Liver (tissue), 8 donors: ENCODE measurements at regions not wholly inside any gene's neighbourhood (a gene's known extent, or its start where the extent isn't known, plus 50 kb on each side); places are given as distances from the start of the nearest gene placed in this dataset.
A peak's percentile ranks its signal among the peaks of the same experiment; 100 is the strongest.

Source experiments
- DNase-seq: peaks from one replicate; pipeline ENCODE4 v3.0.0-alpha.2; 2017; ENCODE audit warnings: low spot score
- H3K27ac ChIP-seq, 2 donors: one replicate each; pipeline ENCODE4 v1.7.0; 2013; ENCODE audit warnings: inconsistent platforms in 2 of 2, low read length in 2 of 2, control low read depth in 1 of 2, low read depth in 1 of 2, mild to moderate bottlenecking in 1 of 2
- H3K27me3 ChIP-seq, 4 donors: one replicate each; pipeline versions ENCODE4 v1.6.1 to v1.7.0; 2013; ENCODE audit warnings: low read length in 3 of 4, inconsistent platforms in 1 of 4, mild to moderate bottlenecking in 1 of 4, moderate library complexity in 1 of 4; ENCODE audit not compliant: control insufficient read depth in 4 of 4, insufficient read depth in 4 of 4
- H3K36me3 ChIP-seq, 4 donors: one replicate each; pipeline versions ENCODE4 v1.6.1 to v1.7.0; 2013; ENCODE audit warnings: low read length in 3 of 4, mild to moderate bottlenecking in 3 of 4, low read depth in 1 of 4, moderate library complexity in 1 of 4; ENCODE audit not compliant: control insufficient read depth in 4 of 4, insufficient read depth in 3 of 4
- H3K4me1 ChIP-seq, 4 donors: one replicate each; pipeline versions ENCODE4 v1.6.1 to v1.7.0; 2013; ENCODE audit warnings: low read length in 3 of 4, mild to moderate bottlenecking in 3 of 4, moderate library complexity in 1 of 4; ENCODE audit not compliant: control insufficient read depth in 4 of 4, insufficient read depth in 4 of 4
- H3K4me3 ChIP-seq, 3 donors: one replicate each; pipeline versions ENCODE4 v1.6.1 to v1.7.0; 2013; ENCODE audit warnings: low read length in 3 of 3, control low read depth in 1 of 3, low read depth in 1 of 3, mild to moderate bottlenecking in 1 of 3
- H3K9ac ChIP-seq, 2 donors: one replicate each; pipeline ENCODE4 v1.7.0; 2013; ENCODE audit warnings: low read length in 2 of 2, mild to moderate bottlenecking in 2 of 2, moderate library complexity in 2 of 2, control low read depth in 1 of 2, low read depth in 1 of 2
- H3K9me3 ChIP-seq, 4 donors: one replicate each; pipeline versions ENCODE4 v1.6.1 to v1.7.0; 2013; ENCODE audit warnings: low read length in 3 of 4; ENCODE audit not compliant: control insufficient read depth in 4 of 4
- ATF3 ChIP-seq: IDR thresholded peaks from 2 replicates; pipeline ENCODE4 v1.6.1; 2016; ENCODE audit warnings: antibody characterized with exemption
- CTCF ChIP-seq: fragments of 150-350 bp; IDR thresholded peaks from 2 replicates; pipeline ENCODE4 v1.5.1; 2017; ENCODE audit warnings: improper control_type of control experiment, low read depth, low read length; ENCODE audit not compliant: missing input control
- FOXA1 ChIP-seq: IDR thresholded peaks from 2 replicates; pipeline ENCODE4 v1.6.1; 2016; ENCODE audit warnings: antibody characterized with exemption
- GABPA ChIP-seq, 2 donors: IDR thresholded peaks in 1 of 2; conservative IDR thresholded peaks in 1 of 2; 2 replicates each; pipeline ENCODE4 v1.6.1; 2016; ENCODE audit warnings: antibody characterized with exemption in 2 of 2, mild to moderate bottlenecking in 1 of 2, moderate library complexity in 1 of 2
- HNF4A ChIP-seq, 2 donors: conservative IDR thresholded peaks; 2 replicates each; pipeline ENCODE4 v1.6.1; 2016; ENCODE audit warnings: antibody characterized with exemption in 2 of 2, mild to moderate bottlenecking in 2 of 2
- HNF4G ChIP-seq: IDR thresholded peaks from 2 replicates; pipeline ENCODE4 v1.6.1; 2016; ENCODE audit warnings: antibody characterized with exemption
- JUND ChIP-seq, 2 donors: IDR thresholded peaks; 2 replicates each; pipeline ENCODE4 v1.6.1; 2016; ENCODE audit warnings: antibody characterized with exemption in 2 of 2
- MAX ChIP-seq: IDR thresholded peaks from 2 replicates; pipeline ENCODE4 v1.6.1; 2016; ENCODE audit warnings: antibody characterized with exemption
- RAD21 ChIP-seq, 2 donors: IDR thresholded peaks; 2 replicates each; pipeline ENCODE4 v1.6.1; 2016; ENCODE audit warnings: antibody characterized with exemption in 2 of 2, mild to moderate bottlenecking in 2 of 2
- REST ChIP-seq: IDR thresholded peaks from 2 replicates; pipeline ENCODE4 v1.6.1; 2016; ENCODE audit warnings: antibody characterized with exemption, mild to moderate bottlenecking
- RXRA ChIP-seq, 2 donors: IDR thresholded peaks; 2 replicates each; pipeline ENCODE4 v1.6.1; 2017 to 2018; ENCODE audit warnings: antibody characterized with exemption in 2 of 2, mild to moderate bottlenecking in 1 of 2
- SP1 ChIP-seq: IDR thresholded peaks from 2 replicates; pipeline ENCODE4 v1.6.1; 2018; ENCODE audit warnings: antibody characterized with exemption, mild to moderate bottlenecking
- TAF1 ChIP-seq: conservative IDR thresholded peaks from 2 replicates; pipeline ENCODE4 v1.6.1; 2016; ENCODE audit warnings: antibody characterized with exemption, mild to moderate bottlenecking
- YY1 ChIP-seq: IDR thresholded peaks from 2 replicates; pipeline ENCODE4 v1.6.1; 2016; ENCODE audit warnings: antibody characterized with exemption, mild to moderate bottlenecking
- WGBS: extraction: QIAGEN DNeasy Blood & Tissue Kit; methylation state at CpG from one replicate; pipeline ENCODE4 v1.1.7; 2013; 5-methylcytosine and 5-hydroxymethylcytosine counted together
- donor health status: healthy.
- donor health status: healthy.
- donor health status: healthy.
- donor health status: healthy.
- donor health status: healthy.

- TF ChIP-seq YY1 (no peak), RXRA (IDR thresholded peaks at IDR 0.05) (no peak), CTCF (no peak), GABPA (IDR thresholded peaks at IDR 0.05 in 1 of 2, conservative IDR thresholded peaks at IDR 0.05 in 1 of 2) (no peak), REST (no peak), JUND (IDR thresholded peaks at IDR 0.05) (no peak), HNF4G (no peak), ATF3 (no peak), MAX (no peak), TAF1 (no peak), SP1 (no peak), FOXA1 (no peak), RAD21 (IDR thresholded peaks at IDR 0.05) (no peak)
- WGBS: 84% methylated on average over 12 of the region's 12 CpGs
- Histone ChIP-seq H3K36me3 (no peaks in the 10 kb centered on the region), H3K9me3 (no peaks in the 10 kb centered on the region), H3K27ac (no peak overlapping the region), H3K4me1 (no peaks in the 10 kb centered on the region), H3K9ac (no peak overlapping the region), H3K4me3 (no peak overlapping the region), H3K27me3 (no peaks in the 10 kb centered on the region)
- DNase-seq: peak; percentile 17
Measured at GRCh38 chr5:2523180-2523579, 228.3 kb downstream of the IRX2 start.

- no peak overlapping the region for H3K27ac ChIP-seq
- DNase-seq: no peak
- H3K9me3 ChIP-seq: no peaks in the 10 kb centered on the region
- H3K36me3 ChIP-seq: no peaks in the 10 kb centered on the region
- H3K9ac ChIP-seq: no peak overlapping the region
- TF ChIP-seq FOXA1: no peak
- no peak for TF ChIP-seq HNF4A (conservative IDR thresholded peaks at IDR 0.05)
- 86% methylated on average over 11 of the region's 11 CpGs for WGBS
- no peaks in the 10 kb centered on the region for H3K27me3 ChIP-seq
- H3K4me1 ChIP-seq: no peaks in the 10 kb centered on the region
- no peak overlapping the region for H3K4me3 ChIP-seq
Measured at GRCh38 chr5:2522372-2522771, 229.1 kb downstream of the IRX2 start.

GRCh38 chr5:2519153-2519552 lies 232.3 kb downstream of the IRX2 start:
- WGBS: 80% methylated on average over 9 of the region's 9 CpGs
- Histone ChIP-seq H3K27ac (no peak overlapping the region), H3K9ac (no peak overlapping the region), H3K4me1 (no peaks in the 10 kb centered on the region), H3K36me3 (no peaks in the 10 kb centered on the region), H3K4me3 (no peak overlapping the region), H3K27me3 (no peaks in the 10 kb centered on the region), H3K9me3 (no peaks in the 10 kb centered on the region)
- no peak for TF ChIP-seq GABPA (IDR thresholded peaks at IDR 0.05 in 1 of 2, conservative IDR thresholded peaks at IDR 0.05 in 1 of 2)
- TF ChIP-seq RAD21 (IDR thresholded peaks at IDR 0.05): no peak
- TF ChIP-seq HNF4A (conservative IDR thresholded peaks at IDR 0.05): no peak
- DNase-seq: no peak
